OCI-LY1 (cell line): ENCODE measurements at regions not wholly inside any gene's neighbourhood (a gene's known extent, or its start where the extent isn't known, plus 50 kb on each side); places are given as distances from the start of the nearest gene placed in this dataset.

ENCODE experiments used
- H2AFZ ChIP-seq: fragments of 200-600 bp; sonication (generic), shearing (Covaris generic); 2 replicates; pipeline ENCODE4 v1.6.0; 2014; ENCODE audit warnings: antibody characterized with exemption, mild to moderate bottlenecking, low read length
- H3F3A ChIP-seq: fragments of 200-600 bp; sonication (generic), shearing (Covaris generic); 2 replicates; pipeline ENCODE4 v1.6.0; 2014; ENCODE audit warnings: mild to moderate bottlenecking, antibody characterized with exemption, low read length, moderate library complexity; ENCODE audit not compliant: insufficient read depth
- H3K27ac ChIP-seq: fragments of 200-600 bp; sonication (generic); 2 replicates; pipeline ENCODE4 v1.5.1; 2014; ENCODE audit warnings: low read length, mixed run types, mild to moderate bottlenecking, low read depth; ENCODE audit not compliant: poor library complexity, severe bottlenecking
- H3K27me3 ChIP-seq: fragments of 200-600 bp; sonication (generic); 2 replicates; pipeline ENCODE4 v1.6.0; 2014; ENCODE audit warnings: antibody characterized with exemption, mild to moderate bottlenecking, low read length, moderate library complexity; ENCODE audit not compliant: insufficient read depth
- H3K36me3 ChIP-seq: fragments of 200-600 bp; sonication (generic); 2 replicates; pipeline ENCODE4 v1.6.1; 2014; ENCODE audit warnings: mild to moderate bottlenecking, antibody characterized with exemption, low read length, moderate library complexity, mixed read lengths; ENCODE audit not compliant: insufficient read depth
- H3K4me1 ChIP-seq: fragments of 200-600 bp; sonication (generic); 2 replicates; pipeline ENCODE4 v1.5.1; 2014; ENCODE audit warnings: mild to moderate bottlenecking, low read length, moderate library complexity; ENCODE audit not compliant: insufficient read depth, severe bottlenecking
- H3K4me2 ChIP-seq: fragments of 200-600 bp; sonication (generic), shearing (Covaris generic); 2 replicates; pipeline ENCODE4 v1.6.1; 2014; ENCODE audit warnings: low read length
- H3K4me3 ChIP-seq: fragments of 200-600 bp; sonication (generic); 2 replicates; pipeline ENCODE4 v1.5.1; 2014; ENCODE audit warnings: low read length, low read depth, mild to moderate bottlenecking, mixed read lengths; ENCODE audit not compliant: poor library complexity, severe bottlenecking
- H3K79me2 ChIP-seq: fragments of 200-600 bp; shearing (Covaris generic); 2 replicates; pipeline ENCODE4 v1.6.1; 2016; ENCODE audit warnings: mixed run types, low read length, mixed read lengths; ENCODE audit not compliant: insufficient read depth
- H3K9ac ChIP-seq: fragments of 200-600 bp; sonication (generic), shearing (Covaris generic); 2 replicates; pipeline ENCODE4 v1.6.1; 2014; ENCODE audit warnings: mild to moderate bottlenecking, low read length, mixed read lengths
- H3K9me2 ChIP-seq: fragments of 200-600 bp; sonication (generic), shearing (Covaris generic); 2 replicates; pipeline ENCODE4 v1.6.1; 2014; ENCODE audit warnings: low read depth, mild to moderate bottlenecking, low read length, mixed read lengths
- H3K9me3 ChIP-seq: fragments of 200-600 bp; shearing (Covaris generic); 2 replicates; pipeline ENCODE4 v1.6.1; 2014; ENCODE audit warnings: low read length, mixed read lengths
- H4K20me1 ChIP-seq: fragments of 200-600 bp; sonication (generic), shearing (Covaris generic); 2 replicates; pipeline ENCODE4 v1.6.0; 2016; ENCODE audit warnings: mild to moderate bottlenecking, low read length; ENCODE audit not compliant: insufficient read depth
- EZH2 ChIP-seq: fragments of 200-600 bp; sonication (generic), shearing (Covaris generic); IDR thresholded peaks from 2 replicates; pipeline ENCODE4 v1.8.0; 2017; ENCODE audit warnings: borderline replicate concordance, mixed run types, mild to moderate bottlenecking, antibody characterized with exemption, low read length, moderate library complexity, mixed read lengths
- TF ChIP-seq, protein P1 (sequence below): fragments of 200-600 bp; sonication (generic), shearing (Covaris generic); IDR thresholded peaks from 2 replicates; pipeline ENCODE4 v1.5.1; 2017; ENCODE audit warnings: mild to moderate bottlenecking, antibody characterized with exemption, low read length, moderate library complexity, mixed read lengths

DNA sequence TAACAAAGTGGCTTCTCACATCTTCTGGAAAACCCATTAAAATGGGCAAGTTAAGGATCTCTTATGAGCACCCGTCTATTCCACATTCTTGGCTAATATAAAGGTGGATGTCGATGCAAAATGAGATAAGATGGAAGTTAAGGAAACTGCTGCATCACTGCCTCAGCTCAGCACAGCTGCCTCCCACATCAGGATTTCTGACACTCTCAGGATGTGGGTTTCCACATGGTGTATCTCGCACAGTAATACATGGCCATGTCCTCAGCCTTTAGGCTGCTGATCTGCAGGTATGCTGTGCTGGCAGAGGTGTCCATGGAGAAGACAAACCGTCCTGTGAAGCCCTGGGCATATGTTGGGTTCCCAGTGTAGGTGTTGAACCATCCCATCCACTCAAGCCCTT lies 1348.0 kb downstream of the TMEM121 start:
- H3K9ac ChIP-seq: peak overlapping the region; percentile 6; the same call in 1 of the 2 replicates
- TF ChIP-seq, protein P1, sequence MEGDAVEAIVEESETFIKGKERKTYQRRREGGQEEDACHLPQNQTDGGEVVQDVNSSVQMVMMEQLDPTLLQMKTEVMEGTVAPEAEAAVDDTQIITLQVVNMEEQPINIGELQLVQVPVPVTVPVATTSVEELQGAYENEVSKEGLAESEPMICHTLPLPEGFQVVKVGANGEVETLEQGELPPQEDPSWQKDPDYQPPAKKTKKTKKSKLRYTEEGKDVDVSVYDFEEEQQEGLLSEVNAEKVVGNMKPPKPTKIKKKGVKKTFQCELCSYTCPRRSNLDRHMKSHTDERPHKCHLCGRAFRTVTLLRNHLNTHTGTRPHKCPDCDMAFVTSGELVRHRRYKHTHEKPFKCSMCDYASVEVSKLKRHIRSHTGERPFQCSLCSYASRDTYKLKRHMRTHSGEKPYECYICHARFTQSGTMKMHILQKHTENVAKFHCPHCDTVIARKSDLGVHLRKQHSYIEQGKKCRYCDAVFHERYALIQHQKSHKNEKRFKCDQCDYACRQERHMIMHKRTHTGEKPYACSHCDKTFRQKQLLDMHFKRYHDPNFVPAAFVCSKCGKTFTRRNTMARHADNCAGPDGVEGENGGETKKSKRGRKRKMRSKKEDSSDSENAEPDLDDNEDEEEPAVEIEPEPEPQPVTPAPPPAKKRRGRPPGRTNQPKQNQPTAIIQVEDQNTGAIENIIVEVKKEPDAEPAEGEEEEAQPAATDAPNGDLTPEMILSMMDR: no peak
- no peak for TF ChIP-seq EZH2
- H3K9me2 ChIP-seq: no peaks in the 10 kb centered on the region
- H3K4me1 ChIP-seq: peaks cover 76% of the 10 kb centered on the region
- H3K4me3 ChIP-seq: no peak overlapping the region
- H3K9me3 ChIP-seq: no peaks in the 10 kb centered on the region
- H3K79me2 ChIP-seq: no peaks in the 10 kb centered on the region
- peak overlapping the region; percentile 14; the same call in 1 of the 2 replicates for H3K4me2 ChIP-seq
- H3F3A ChIP-seq: no peaks in the 10 kb centered on the region
- H2AFZ ChIP-seq: no peak overlapping the region
- H3K27ac ChIP-seq: peak overlapping the region; percentile 89
- no peaks in the 10 kb centered on the region for H4K20me1 ChIP-seq
- no peaks in the 10 kb centered on the region for H3K27me3 ChIP-seq
- no peaks in the 10 kb centered on the region for H3K36me3 ChIP-seq

DNA sequence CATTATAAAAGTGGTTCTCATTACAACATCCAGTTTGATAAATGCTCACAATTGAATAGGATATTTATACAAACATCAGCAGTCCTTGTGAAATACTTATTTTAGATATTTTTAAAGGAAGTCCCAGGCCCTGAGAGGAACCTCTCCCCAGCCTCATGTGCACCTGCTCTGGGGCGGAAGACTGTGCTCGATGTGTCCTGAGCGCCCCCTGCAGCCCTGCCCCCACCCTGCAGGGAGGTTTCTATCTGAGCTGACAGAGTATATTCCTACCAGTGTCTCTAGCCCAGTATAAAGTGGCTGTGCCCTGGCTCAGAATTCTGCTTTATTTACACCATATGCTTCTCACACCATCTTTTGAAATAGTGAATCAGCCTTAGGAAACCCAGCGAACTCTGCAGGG lies 1349.1 kb downstream of the TMEM121 start:
- H3K27me3 ChIP-seq: no peaks in the 10 kb centered on the region
- no peaks in the 10 kb centered on the region for H3K79me2 ChIP-seq
- H3F3A ChIP-seq: no peaks in the 10 kb centered on the region
- H3K9me2 ChIP-seq: no peaks in the 10 kb centered on the region
- no peaks in the 10 kb centered on the region for H3K9me3 ChIP-seq
- no peaks in the 10 kb centered on the region for H3K36me3 ChIP-seq
- H3K4me2 ChIP-seq: peak overlapping the region; percentile 38
- H2AFZ ChIP-seq: no peak overlapping the region
- H4K20me1 ChIP-seq: no peaks in the 10 kb centered on the region
- peaks cover 78% of the 10 kb centered on the region for H3K4me1 ChIP-seq
- peak overlapping the region; percentile 35; the same call in 1 of the 2 replicates for H3K9ac ChIP-seq
- H3K4me3 ChIP-seq: no peak overlapping the region
- H3K27ac ChIP-seq: peak overlapping the region; percentile 89
- TF ChIP-seq, protein P1: peak; percentile 98
- TF ChIP-seq EZH2: no peak

DNA sequence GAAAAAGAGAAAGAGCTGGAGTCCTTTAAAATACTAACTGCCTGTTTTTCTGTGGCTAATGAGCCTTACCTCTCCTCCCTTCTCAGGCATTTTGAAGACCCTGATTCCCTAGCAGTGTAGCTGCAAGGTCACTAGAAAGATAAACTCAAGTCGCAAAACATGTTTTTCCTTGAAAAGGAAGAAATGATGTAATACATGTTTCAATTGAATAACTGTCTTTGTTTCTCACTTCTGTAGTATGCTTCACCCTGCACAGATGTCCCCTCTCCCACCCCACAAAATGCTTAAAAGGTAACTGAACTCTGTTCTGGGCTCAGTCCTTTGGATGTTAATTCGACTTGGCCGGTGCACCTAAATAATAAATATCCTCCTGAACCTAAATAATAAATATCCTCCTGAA lies 1350.3 kb downstream of the TMEM121 start:
- Histone ChIP-seq H3K4me1 (peaks cover 78% of the 10 kb centered on the region), H3K4me2 (peak overlapping the region; percentile 38), H3F3A (no peaks in the 10 kb centered on the region), H3K27ac (peak overlapping the region; percentile 89), H3K36me3 (no peaks in the 10 kb centered on the region), H3K9me2 (no peaks in the 10 kb centered on the region), H3K4me3 (no peak overlapping the region), H4K20me1 (no peaks in the 10 kb centered on the region), H3K27me3 (no peaks in the 10 kb centered on the region), H3K79me2 (no peaks in the 10 kb centered on the region), H2AFZ (peak overlapping the region; percentile 1; the same call in 1 of the 2 replicates), H3K9me3 (no peaks in the 10 kb centered on the region), H3K9ac (peak overlapping the region; percentile 35)
- no peak for TF ChIP-seq EZH2
- TF ChIP-seq, protein P1: no peak
